MM.1S (cell line): ENCODE measurements at regions not wholly inside any gene's neighbourhood (a gene's known extent, or its start where the extent isn't known, plus 50 kb on each side); places are given as distances from the start of the nearest gene placed in this dataset.
"Not testable (repeated sequence)": the region's sequence is repeated elsewhere in the genome, so short reads cannot be mapped to it uniquely, and the experiment has no call there.

Experiments
- EZH2 ChIP-seq: fragments of 300-600 bp; sonication (generic); optimal IDR thresholded peaks from 2 replicates; pipeline ENCODE3; 2017; ENCODE audit warnings: low read depth, mild to moderate bottlenecking, antibody characterized with exemption, low read length, mixed read lengths
- EZH2phosphoT487 ChIP-seq: fragments of 300-600 bp; sonication (generic); IDR thresholded peaks from 2 replicates; pipeline ENCODE4 v1.6.1; 2018; ENCODE audit warnings: antibody characterized with exemption, low read length
- TF ChIP-seq, protein P1 (sequence below): fragments of 300-600 bp; sonication (generic); IDR thresholded peaks from 2 replicates; pipeline ENCODE4 v1.5.1; 2016; ENCODE audit warnings: antibody characterized with exemption, low read length, mixed read lengths

- TF ChIP-seq, protein P1, sequence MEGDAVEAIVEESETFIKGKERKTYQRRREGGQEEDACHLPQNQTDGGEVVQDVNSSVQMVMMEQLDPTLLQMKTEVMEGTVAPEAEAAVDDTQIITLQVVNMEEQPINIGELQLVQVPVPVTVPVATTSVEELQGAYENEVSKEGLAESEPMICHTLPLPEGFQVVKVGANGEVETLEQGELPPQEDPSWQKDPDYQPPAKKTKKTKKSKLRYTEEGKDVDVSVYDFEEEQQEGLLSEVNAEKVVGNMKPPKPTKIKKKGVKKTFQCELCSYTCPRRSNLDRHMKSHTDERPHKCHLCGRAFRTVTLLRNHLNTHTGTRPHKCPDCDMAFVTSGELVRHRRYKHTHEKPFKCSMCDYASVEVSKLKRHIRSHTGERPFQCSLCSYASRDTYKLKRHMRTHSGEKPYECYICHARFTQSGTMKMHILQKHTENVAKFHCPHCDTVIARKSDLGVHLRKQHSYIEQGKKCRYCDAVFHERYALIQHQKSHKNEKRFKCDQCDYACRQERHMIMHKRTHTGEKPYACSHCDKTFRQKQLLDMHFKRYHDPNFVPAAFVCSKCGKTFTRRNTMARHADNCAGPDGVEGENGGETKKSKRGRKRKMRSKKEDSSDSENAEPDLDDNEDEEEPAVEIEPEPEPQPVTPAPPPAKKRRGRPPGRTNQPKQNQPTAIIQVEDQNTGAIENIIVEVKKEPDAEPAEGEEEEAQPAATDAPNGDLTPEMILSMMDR = not testable (repeated sequence)
- TF ChIP-seq EZH2, EZH2phosphoT487: not testable (repeated sequence)
Observed at GRCh38 chr21:6545288-6545687, 3976.1 kb upstream of the TPTE start.
